ENCODE measurements at regions not wholly inside any gene's neighbourhood (a gene's known extent, or its start where the extent isn't known, plus 50 kb on each side); places are given as distances from the start of the nearest gene placed in this dataset.

GRCh38 chr1:222920169-222920568 lies 105.3 kb downstream of the DISP1 start:
- no peak overlapping the region for H2BK20ac ChIP-seq (ENCODE audit: low read length)
- no peak overlapping the region for H3K23ac ChIP-seq (ENCODE audit: insufficient read length)
- H2BK15ac ChIP-seq (ENCODE audit: low read length) = no peak overlapping the region
- H2AFZ ChIP-seq (ENCODE audit: low read length) = no peak overlapping the region
- H3K18ac ChIP-seq (ENCODE audit: extremely low read depth, low read length) = no peak overlapping the region
- H3K27ac ChIP-seq (ENCODE audit: low read depth, low read length) = no peak overlapping the region
- peaks cover 4 to 7% of the 10 kb centered on the region in 2 experiments; a peak in 2 of 4 replicates for H3K9me3 ChIP-seq (ENCODE audit: insufficient read depth in 2 of 2, low read depth in 1 of 2, low read length in 1 of 2)
- H4K20me1 ChIP-seq (replicated peaks in 1 of 2; ENCODE audit: control insufficient read depth in 1 of 2, insufficient read depth in 2 of 2, low read length in 2 of 2) = no peaks in the 10 kb centered on the region
- no peak overlapping the region for H3K4me2 ChIP-seq (ENCODE audit: insufficient read depth in 1 of 2, low read depth in 2 of 2, low read length in 2 of 2)
- no peak overlapping the region for H2AK5ac ChIP-seq (ENCODE audit: low read depth, low read length)
- no peak overlapping the region for H3K4ac ChIP-seq (replicated peaks; ENCODE audit: insufficient read length, low read depth, low read length)
- no peak overlapping the region for H4K5ac ChIP-seq (ENCODE audit: insufficient read length, low read depth, low read length)
- FAIRE-seq (no peak), DNase-seq (ENCODE audit: low read depth in 1 of 2, low spot score in 2 of 2) (no peak)
- H3K27me3 ChIP-seq (replicated peaks in 1 of 4; ENCODE audit: control insufficient read depth in 3 of 4, extremely low read depth in 1 of 4, insufficient read depth in 3 of 4, low read length in 3 of 4) = no peaks in the 10 kb centered on the region
- H3K79me2 ChIP-seq (ENCODE audit: control insufficient read depth in 1 of 2, insufficient read depth in 2 of 2, low read length in 2 of 2) = no peaks in the 10 kb centered on the region
- H3K56ac ChIP-seq (replicated peaks; ENCODE audit: insufficient read length, low read depth, low read length) = no peak overlapping the region
- no peak overlapping the region for H3K14ac ChIP-seq (ENCODE audit: insufficient read length)
- H4K8ac ChIP-seq (ENCODE audit: extremely low read depth, insufficient read depth, low read length) = no peak overlapping the region
- CTCF ChIA-PET (ENCODE audit: partially characterized antibody) = no interaction called here
- no peak overlapping the region for H2BK12ac ChIP-seq (ENCODE audit: low read depth, low read length)
- H2BK5ac ChIP-seq (ENCODE audit: low read depth, low read length) = no peak overlapping the region
- H3K23me2 ChIP-seq (ENCODE audit: low read depth, low read length) = no peaks in the 10 kb centered on the region
- no peaks in the 10 kb centered on the region for H3K79me1 ChIP-seq (ENCODE audit: low read depth, low read length)
- H3K9ac ChIP-seq (replicated peaks in 1 of 4; ENCODE audit: extremely low read depth in 1 of 4, low read depth in 3 of 4, low read length in 3 of 4) = no peak overlapping the region
- POLR2A ChIA-PET (ENCODE audit: partially characterized antibody) = no interaction called here
- no peaks in the 10 kb centered on the region for H3K4me1 ChIP-seq (replicated peaks in 1 of 4; ENCODE audit: control insufficient read depth in 3 of 4, insufficient read depth in 4 of 4, low read length in 3 of 4)
- no peaks in the 10 kb centered on the region for H3K36me3 ChIP-seq (ENCODE audit: control insufficient read depth in 2 of 4, insufficient read depth in 4 of 4, low read length in 3 of 4)
- H2BK120ac ChIP-seq (replicated peaks; ENCODE audit: low read depth, low read length) = no peak overlapping the region
- H4K91ac ChIP-seq (replicated peaks; ENCODE audit: insufficient read length, low read length) = no peak overlapping the region
- no peak overlapping the region for H3K4me3 ChIP-seq (ENCODE audit: extremely low read depth in 1 of 4, insufficient read depth in 2 of 4, low read depth in 3 of 4, low read length in 4 of 4)
- TF ChIP-seq SUZ12 (IDR thresholded peaks at IDR 0.05; ENCODE audit: low read length) (no peak), CEBPB (IDR thresholded peaks at IDR 0.05; ENCODE audit: low read depth, low read length) (no peak), FOSL1 (IDR thresholded peaks at IDR 0.05; ENCODE audit: insufficient read depth, low read depth, low read length) (no peak), CBX5 (IDR thresholded peaks at IDR 0.05; ENCODE audit: low read depth, low read length) (no peak), SRF (IDR thresholded peaks at IDR 0.05; ENCODE audit: low read depth, low read length) (no peak), POU5F1 (IDR thresholded peaks at IDR 0.05; ENCODE audit: low read depth, low read length) (no peak), RBBP5 (IDR thresholded peaks at IDR 0.05; ENCODE audit: borderline replicate concordance, low read depth, low read length) (no peak)
